ENCODE measurements at regions not wholly inside any gene's neighbourhood (a gene's known extent, or its start where the extent isn't known, plus 50 kb on each side); places are given as distances from the start of the nearest gene placed in this dataset.

DNA sequence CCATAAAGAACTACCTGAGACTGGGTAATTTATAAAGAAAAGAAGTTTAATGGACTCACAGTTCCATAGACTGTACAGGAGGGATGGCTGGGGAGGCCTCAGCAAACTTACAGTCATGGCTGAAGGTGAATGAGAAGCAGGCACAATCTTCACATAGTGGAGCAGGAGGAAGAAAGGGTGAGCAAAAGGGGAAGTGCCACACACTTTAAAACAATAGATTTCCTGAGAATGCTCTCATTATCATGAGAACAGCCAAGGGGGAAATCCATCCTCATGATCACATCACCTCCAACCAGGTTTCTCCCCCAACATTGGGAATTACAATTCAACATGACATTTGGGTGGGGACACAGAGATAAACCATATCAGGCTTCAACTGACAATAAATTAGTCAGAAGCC is 664.9 kb downstream of the TAF11L14 start:
- TF ChIP-seq, protein P1, sequence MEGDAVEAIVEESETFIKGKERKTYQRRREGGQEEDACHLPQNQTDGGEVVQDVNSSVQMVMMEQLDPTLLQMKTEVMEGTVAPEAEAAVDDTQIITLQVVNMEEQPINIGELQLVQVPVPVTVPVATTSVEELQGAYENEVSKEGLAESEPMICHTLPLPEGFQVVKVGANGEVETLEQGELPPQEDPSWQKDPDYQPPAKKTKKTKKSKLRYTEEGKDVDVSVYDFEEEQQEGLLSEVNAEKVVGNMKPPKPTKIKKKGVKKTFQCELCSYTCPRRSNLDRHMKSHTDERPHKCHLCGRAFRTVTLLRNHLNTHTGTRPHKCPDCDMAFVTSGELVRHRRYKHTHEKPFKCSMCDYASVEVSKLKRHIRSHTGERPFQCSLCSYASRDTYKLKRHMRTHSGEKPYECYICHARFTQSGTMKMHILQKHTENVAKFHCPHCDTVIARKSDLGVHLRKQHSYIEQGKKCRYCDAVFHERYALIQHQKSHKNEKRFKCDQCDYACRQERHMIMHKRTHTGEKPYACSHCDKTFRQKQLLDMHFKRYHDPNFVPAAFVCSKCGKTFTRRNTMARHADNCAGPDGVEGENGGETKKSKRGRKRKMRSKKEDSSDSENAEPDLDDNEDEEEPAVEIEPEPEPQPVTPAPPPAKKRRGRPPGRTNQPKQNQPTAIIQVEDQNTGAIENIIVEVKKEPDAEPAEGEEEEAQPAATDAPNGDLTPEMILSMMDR (IDR thresholded peaks at IDR 0.05) = no peak
- TF ChIP-seq POLR2AphosphoS5 (IDR thresholded peaks at IDR 0.05; ENCODE audit: insufficient read depth in 1 of 2, low read depth in 1 of 2) = no peak
- no peak for TF ChIP-seq POLR2A (IDR thresholded peaks at IDR 0.05)

Measured in vagina (tissue), 2 donors.